Panc1 (cell line): ENCODE measurements at regions not wholly inside any gene's neighbourhood (a gene's known extent, or its start where the extent isn't known, plus 50 kb on each side); places are given as distances from the start of the nearest gene placed in this dataset.

Experiments
- ATAC-seq: fragments of 200-7000 bp; cut with Tn5 transposase; 2 replicates; pipeline ENCODE4 v1.9.1; 2020; ENCODE audit warnings: mild to moderate bottlenecking, moderate library complexity
- BruUV-seq: library from RNA; stranded (reverse); fragments of 400-500 nt; replicated peaks from 2 replicates; lab custom pipeline; 2021; lab: Mats Ljungman, UMichigan
- CTCF ChIA-PET: fragments of 300-600 bp; sonication (Branson Sonifier 250); formaldehyde crosslinking; loops from one replicate; lab custom pipeline; 2022; ENCODE audit warnings: antibody characterized with exemption; lab: Charles Lee
- POLR2A ChIA-PET: fragments of 300-600 bp; sonication (Branson Sonifier 250); formaldehyde crosslinking; loops from one replicate; lab custom pipeline; 2022; ENCODE audit warnings: antibody characterized with exemption; lab: Charles Lee
- DNase-seq: peaks from one replicate; pipeline ENCODE4 v3.0.0-alpha.2; 2010; ENCODE audit warnings: low read depth, low spot score
- H3K27ac ChIP-seq: 2 replicates; pipeline ENCODE4 v1.5.1; 2011; ENCODE audit warnings: mild to moderate bottlenecking, low read length, inconsistent platforms
- H3K27me3 ChIP-seq: fragments of 200-500 bp; sonication (Bioruptor generic); 2 replicates; pipeline ENCODE4 v1.6.0; 2014; ENCODE audit warnings: low read length, inconsistent platforms; ENCODE audit not compliant: control insufficient read depth, insufficient read depth
- H3K36me3 ChIP-seq: fragments of 200-500 bp; sonication (Bioruptor generic); 2 replicates; pipeline ENCODE4 v1.5.1; 2014; ENCODE audit warnings: inconsistent platforms, mild to moderate bottlenecking, low read length, moderate library complexity; ENCODE audit not compliant: control insufficient read depth, insufficient read depth
- H3K4me1 ChIP-seq: 2 replicates; pipeline ENCODE4 v1.5.1; 2011; ENCODE audit warnings: inconsistent platforms, mild to moderate bottlenecking, low read length, moderate library complexity; ENCODE audit not compliant: control insufficient read depth, insufficient read depth
- H3K4me3 ChIP-seq, 2 experiments: 2 replicates each; pipeline ENCODE4 v1.5.1; 2011 to 2012; ENCODE audit warnings: low read depth in 2 of 2, low read length in 2 of 2, mild to moderate bottlenecking in 2 of 2, inconsistent platforms in 1 of 2, moderate library complexity in 1 of 2
- H3K9me3 ChIP-seq: fragments of 200-500 bp; sonication (Bioruptor generic); 2 replicates; pipeline ENCODE4 v1.5.1; 2014; ENCODE audit warnings: low read depth, mild to moderate bottlenecking, inconsistent platforms, low read length, moderate library complexity; ENCODE audit not compliant: control insufficient read depth, insufficient read depth
- CTCF ChIP-seq: fragments of 450-650 bp; IDR thresholded peaks from 2 replicates; pipeline ENCODE4 v1.5.1; 2017; ENCODE audit warnings: mild to moderate bottlenecking
- POLR2AphosphoS5 ChIP-seq: IDR thresholded peaks from 2 replicates; pipeline ENCODE4 v1.6.1; 2012; ENCODE audit warnings: mild to moderate bottlenecking, low read depth, low read length, moderate library complexity
- REST ChIP-seq, 2 experiments: IDR thresholded peaks; 2 replicates each; pipeline ENCODE4 v1.6.1; 2011 to 2012; ENCODE audit warnings: low read depth in 2 of 2, control low read depth in 1 of 2, low read length in 1 of 2, mild to moderate bottlenecking in 1 of 2, moderate library complexity in 1 of 2; ENCODE audit not compliant: insufficient read depth in 1 of 2
- SIN3A ChIP-seq: IDR thresholded peaks from 2 replicates; pipeline ENCODE4 v1.6.1; 2012; ENCODE audit warnings: low read depth, mild to moderate bottlenecking, low read length, moderate library complexity, borderline replicate concordance; ENCODE audit not compliant: insufficient read depth
- TCF7L2 ChIP-seq: IDR thresholded peaks from 2 replicates; pipeline ENCODE4 v1.6.1; 2011; ENCODE audit warnings: mild to moderate bottlenecking, low read depth, low read length, inconsistent platforms
- in situ Hi-C: cut with HindIII; loops from 2 replicates; pipeline ENCODE4 v1.10.0; 2016; ENCODE audit warnings: low sequenced_read_pairs, low pct_unique_long_range_greater_than_20kb
- intact Hi-C: fragments of 100-400 bp; cut with micrococcal nuclease; formaldehyde crosslinking; loops from one replicate; pipeline ENCODE4 v1.10.0; 2022; ENCODE audit not compliant: unreplicated experiment

- intact Hi-C loops (no loop called here), in situ Hi-C loops (no loop called here)
- Histone ChIP-seq H3K27ac (peak overlapping the region; percentile 49; the same call in 1 of the 2 replicates), H3K4me3 (no peak overlapping the region), H3K27me3 (no peaks in the 10 kb centered on the region), H3K4me1 (peaks cover 44% of the 10 kb centered on the region), H3K36me3 (no peaks in the 10 kb centered on the region), H3K9me3 (no peaks in the 10 kb centered on the region)
- ChIA-PET CTCF (no interaction called here), POLR2A (no interaction called here)
- DNase-seq (no peak), ATAC-seq (no peak)
- no TSS peak for BruUV-seq
- TF ChIP-seq TCF7L2 (no peak), SIN3A (no peak), REST (IDR thresholded peaks at IDR 0.05; ENCODE audit: insufficient read depth in 1 of 2, low read depth in 2 of 2, low read length in 1 of 2) (no peak), CTCF (no peak), POLR2AphosphoS5 (no peak)
These were observed 71.0 kb upstream of the WDR26 start for GRCh38 chr1:224505454-224506093.

GRCh38 chr1:224506141-224506814 lies 71.7 kb upstream of the WDR26 start:
- intact Hi-C loops (no loop called here), in situ Hi-C loops (no loop called here)
- CTCF ChIA-PET = no interaction called here
- TF ChIP-seq POLR2AphosphoS5 = no peak
- no peak for TF ChIP-seq SIN3A
- no peak for TF ChIP-seq CTCF
- no peak for TF ChIP-seq REST (IDR thresholded peaks at IDR 0.05; ENCODE audit: insufficient read depth in 1 of 2, low read depth in 2 of 2, low read length in 1 of 2)
- TF ChIP-seq TCF7L2 = no peak
- POLR2A ChIA-PET = interaction anchor here (0.6 kb wide), 1 partner anchor 424 kb away, joined by 4 read pairs; the partner anchor contains the start of gene DNAH14
- Histone ChIP-seq H3K27ac (peak overlapping the region; percentile 39; the same call in 1 of the 2 replicates), H3K4me3 (no peak overlapping the region), H3K27me3 (no peaks in the 10 kb centered on the region), H3K9me3 (no peaks in the 10 kb centered on the region), H3K4me1 (peaks cover 50% of the 10 kb centered on the region), H3K36me3 (no peaks in the 10 kb centered on the region)
- BruUV-seq = no TSS peak
- DNase-seq (no peak), ATAC-seq (no peak)
